ENCODE measurements at regions not wholly inside any gene's neighbourhood (a gene's known extent, or its start where the extent isn't known, plus 50 kb on each side); places are given as distances from the start of the nearest gene placed in this dataset.

DNA sequence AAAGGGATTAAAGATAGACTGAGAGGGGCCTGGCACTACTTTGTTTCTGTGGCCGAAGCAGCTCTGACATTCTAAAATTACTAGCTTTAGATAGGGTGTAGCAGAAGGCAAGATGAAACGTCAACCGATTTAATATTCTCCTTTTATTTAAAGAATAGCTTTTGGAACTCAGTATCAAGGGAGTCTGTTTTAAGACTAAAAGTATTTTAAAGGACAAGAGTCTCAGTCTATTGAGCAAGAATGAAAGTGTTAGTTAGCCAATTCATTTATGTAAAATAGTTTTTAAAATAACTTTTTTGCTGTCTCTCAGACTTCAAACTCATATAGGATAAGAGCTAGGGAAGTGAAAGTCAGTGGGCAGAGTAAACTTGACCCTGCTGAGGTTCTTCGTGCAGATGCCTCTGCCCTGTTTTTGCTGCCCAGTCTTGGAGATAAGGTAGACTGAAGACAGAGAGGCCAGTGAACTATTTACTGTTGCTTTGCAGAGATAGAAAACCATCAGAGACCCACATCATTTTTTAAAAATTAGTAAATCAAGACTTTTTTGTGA is 1090.9 kb downstream of the ROBO2 start:
- TF ChIP-seq, protein P1, sequence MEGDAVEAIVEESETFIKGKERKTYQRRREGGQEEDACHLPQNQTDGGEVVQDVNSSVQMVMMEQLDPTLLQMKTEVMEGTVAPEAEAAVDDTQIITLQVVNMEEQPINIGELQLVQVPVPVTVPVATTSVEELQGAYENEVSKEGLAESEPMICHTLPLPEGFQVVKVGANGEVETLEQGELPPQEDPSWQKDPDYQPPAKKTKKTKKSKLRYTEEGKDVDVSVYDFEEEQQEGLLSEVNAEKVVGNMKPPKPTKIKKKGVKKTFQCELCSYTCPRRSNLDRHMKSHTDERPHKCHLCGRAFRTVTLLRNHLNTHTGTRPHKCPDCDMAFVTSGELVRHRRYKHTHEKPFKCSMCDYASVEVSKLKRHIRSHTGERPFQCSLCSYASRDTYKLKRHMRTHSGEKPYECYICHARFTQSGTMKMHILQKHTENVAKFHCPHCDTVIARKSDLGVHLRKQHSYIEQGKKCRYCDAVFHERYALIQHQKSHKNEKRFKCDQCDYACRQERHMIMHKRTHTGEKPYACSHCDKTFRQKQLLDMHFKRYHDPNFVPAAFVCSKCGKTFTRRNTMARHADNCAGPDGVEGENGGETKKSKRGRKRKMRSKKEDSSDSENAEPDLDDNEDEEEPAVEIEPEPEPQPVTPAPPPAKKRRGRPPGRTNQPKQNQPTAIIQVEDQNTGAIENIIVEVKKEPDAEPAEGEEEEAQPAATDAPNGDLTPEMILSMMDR (IDR thresholded peaks at IDR 0.05; ENCODE audit: insufficient read depth, low read length, poor library complexity, severe bottlenecking), result no peak
- Histone ChIP-seq H3K27me3 (ENCODE audit: low read length) (no peaks in the 10 kb centered on the region), H3K79me2 (ENCODE audit: insufficient read depth, low read length) (no peaks in the 10 kb centered on the region), H3K9me2 (replicated peaks; ENCODE audit: insufficient read depth, low read length) (no peaks in the 10 kb centered on the region), H3K4me2 (ENCODE audit: low read depth, low read length, poor library complexity, severe bottlenecking) (no peak overlapping the region), H4K20me1 (ENCODE audit: low read depth, low read length) (no peaks in the 10 kb centered on the region), H3K4me3 (ENCODE audit: insufficient read depth, low read length, poor library complexity, severe bottlenecking) (no peak overlapping the region), H3F3A (ENCODE audit: insufficient read depth) (no peaks in the 10 kb centered on the region), H2AFZ (ENCODE audit: low read depth, low read length, severe bottlenecking) (no peak overlapping the region), H3K27ac (ENCODE audit: low read depth, low read length) (no peak overlapping the region), H3K36me3 (ENCODE audit: low read length) (no peaks in the 10 kb centered on the region), H3K9me3 (ENCODE audit: insufficient read depth, low read length) (no peaks in the 10 kb centered on the region), H3K9ac (ENCODE audit: low read length) (no peak overlapping the region)

DNA sequence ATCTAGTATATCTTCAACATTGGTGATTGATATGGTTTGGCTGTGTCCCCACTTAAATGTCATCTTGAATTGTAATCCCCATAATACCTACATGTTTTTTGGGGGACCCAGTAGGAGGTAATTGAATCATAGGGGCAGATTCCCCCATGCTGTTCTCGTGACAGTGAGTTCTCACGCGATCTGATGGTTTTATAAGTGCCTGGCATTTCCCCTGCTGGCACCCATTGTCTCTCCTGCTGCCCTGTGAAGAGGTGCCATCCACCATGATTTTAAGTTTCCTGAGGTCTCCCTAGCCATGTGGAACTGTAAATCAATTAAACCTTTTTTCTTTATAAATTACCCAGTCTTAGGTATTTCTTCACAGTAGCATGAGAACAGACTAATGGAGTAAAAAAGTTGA is 1094.6 kb downstream of the ROBO2 start:
- Histone ChIP-seq H3K27ac (ENCODE audit: low read depth, low read length) (no peak overlapping the region), H3K4me3 (ENCODE audit: insufficient read depth, low read length, poor library complexity, severe bottlenecking) (no peak overlapping the region), H3F3A (ENCODE audit: insufficient read depth) (no peaks in the 10 kb centered on the region), H3K79me2 (ENCODE audit: insufficient read depth, low read length) (no peaks in the 10 kb centered on the region), H2AFZ (ENCODE audit: low read depth, low read length, severe bottlenecking) (no peak overlapping the region), H3K27me3 (ENCODE audit: low read length) (no peaks in the 10 kb centered on the region), H3K9me2 (replicated peaks; ENCODE audit: insufficient read depth, low read length) (no peaks in the 10 kb centered on the region), H4K20me1 (ENCODE audit: low read depth, low read length) (no peaks in the 10 kb centered on the region), H3K9me3 (ENCODE audit: insufficient read depth, low read length) (no peaks in the 10 kb centered on the region), H3K9ac (ENCODE audit: low read length) (no peak overlapping the region), H3K36me3 (ENCODE audit: low read length) (no peaks in the 10 kb centered on the region), H3K4me2 (ENCODE audit: low read depth, low read length, poor library complexity, severe bottlenecking) (no peak overlapping the region)
- TF ChIP-seq, protein P1 (IDR thresholded peaks at IDR 0.05; ENCODE audit: insufficient read depth, low read length, poor library complexity, severe bottlenecking), result no peak
- no peak for TF ChIP-seq EZH2phosphoT487 (conservative IDR thresholded peaks at IDR 0.05; ENCODE audit: low read length)

- H3K4me2 ChIP-seq (ENCODE audit: low read depth, low read length, poor library complexity, severe bottlenecking), result no peak overlapping the region
- no peak overlapping the region for H2AFZ ChIP-seq (ENCODE audit: low read depth, low read length, severe bottlenecking)
- H3K9me3 ChIP-seq (ENCODE audit: insufficient read depth, low read length), result no peaks in the 10 kb centered on the region
- H4K20me1 ChIP-seq (ENCODE audit: low read depth, low read length), result no peaks in the 10 kb centered on the region
- H3K27me3 ChIP-seq (ENCODE audit: low read length), result no peaks in the 10 kb centered on the region
- no peak overlapping the region for H3K4me3 ChIP-seq (ENCODE audit: insufficient read depth, low read length, poor library complexity, severe bottlenecking)
- TF ChIP-seq, protein P1 (IDR thresholded peaks at IDR 0.05; ENCODE audit: insufficient read depth, low read length, poor library complexity, severe bottlenecking), result no peak
- no peaks in the 10 kb centered on the region for H3F3A ChIP-seq (ENCODE audit: insufficient read depth)
- H3K9ac ChIP-seq (ENCODE audit: low read length), result no peak overlapping the region
- no peaks in the 10 kb centered on the region for H3K79me2 ChIP-seq (ENCODE audit: insufficient read depth, low read length)
- no peaks in the 10 kb centered on the region for H3K9me2 ChIP-seq (replicated peaks; ENCODE audit: insufficient read depth, low read length)
- H3K36me3 ChIP-seq (ENCODE audit: low read length), result no peaks in the 10 kb centered on the region
- no peak overlapping the region for H3K27ac ChIP-seq (ENCODE audit: low read depth, low read length)
These were observed 1099.3 kb downstream of the ROBO2 start for GRCh38 chr3:78139166-78139565.
